Omental fat pad (tissue), 3 donors: ENCODE measurements at regions not wholly inside any gene's neighbourhood (a gene's known extent, or its start where the extent isn't known, plus 50 kb on each side); places are given as distances from the start of the nearest gene placed in this dataset.

Experiments used
- ATAC-seq: fragments of 150-250 bp; one replicate; pipeline ENCODE4 v1.9.1; 2016; ENCODE audit warnings: mild to moderate bottlenecking, moderate library complexity; ENCODE audit not compliant: low FRiP score
- DNase-seq: peaks from one replicate; pipeline ENCODE4 v3.0.0-alpha.2; 2019; ENCODE audit warnings: low spot score
- TF ChIP-seq, protein P1 (sequence below), 3 donors: fragments of 450-650 bp; IDR thresholded peaks; one replicate each; pipeline ENCODE4 v1.5.1; 2016 to 2017; ENCODE audit warnings: antibody characterized with exemption in 3 of 3, mild to moderate bottlenecking in 3 of 3, moderate library complexity in 2 of 3

DNA sequence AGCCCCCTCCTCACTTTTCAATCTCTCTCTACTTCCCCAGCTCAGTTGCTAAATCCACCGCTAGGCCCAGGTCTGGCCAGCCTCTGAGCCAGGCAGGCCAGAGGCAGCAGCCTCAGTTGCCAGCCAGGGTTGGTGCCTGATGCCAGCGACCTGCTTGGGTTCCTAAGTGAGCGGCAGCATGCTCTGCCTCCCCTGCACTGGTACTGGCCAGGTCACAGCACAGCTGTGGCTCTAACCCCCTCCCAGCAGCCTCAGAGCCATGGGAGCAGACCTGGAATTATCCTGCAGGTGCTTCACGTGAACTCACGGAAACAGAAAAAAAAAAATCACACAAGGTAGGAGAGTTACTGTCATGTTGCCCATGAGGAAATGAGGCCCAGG is 82.5 kb upstream of the ATF3 start:
- no peak for ATAC-seq
- TF ChIP-seq, protein P1, sequence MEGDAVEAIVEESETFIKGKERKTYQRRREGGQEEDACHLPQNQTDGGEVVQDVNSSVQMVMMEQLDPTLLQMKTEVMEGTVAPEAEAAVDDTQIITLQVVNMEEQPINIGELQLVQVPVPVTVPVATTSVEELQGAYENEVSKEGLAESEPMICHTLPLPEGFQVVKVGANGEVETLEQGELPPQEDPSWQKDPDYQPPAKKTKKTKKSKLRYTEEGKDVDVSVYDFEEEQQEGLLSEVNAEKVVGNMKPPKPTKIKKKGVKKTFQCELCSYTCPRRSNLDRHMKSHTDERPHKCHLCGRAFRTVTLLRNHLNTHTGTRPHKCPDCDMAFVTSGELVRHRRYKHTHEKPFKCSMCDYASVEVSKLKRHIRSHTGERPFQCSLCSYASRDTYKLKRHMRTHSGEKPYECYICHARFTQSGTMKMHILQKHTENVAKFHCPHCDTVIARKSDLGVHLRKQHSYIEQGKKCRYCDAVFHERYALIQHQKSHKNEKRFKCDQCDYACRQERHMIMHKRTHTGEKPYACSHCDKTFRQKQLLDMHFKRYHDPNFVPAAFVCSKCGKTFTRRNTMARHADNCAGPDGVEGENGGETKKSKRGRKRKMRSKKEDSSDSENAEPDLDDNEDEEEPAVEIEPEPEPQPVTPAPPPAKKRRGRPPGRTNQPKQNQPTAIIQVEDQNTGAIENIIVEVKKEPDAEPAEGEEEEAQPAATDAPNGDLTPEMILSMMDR (IDR thresholded peaks at IDR 0.05): no peak
- DNase-seq: no peak

DNA sequence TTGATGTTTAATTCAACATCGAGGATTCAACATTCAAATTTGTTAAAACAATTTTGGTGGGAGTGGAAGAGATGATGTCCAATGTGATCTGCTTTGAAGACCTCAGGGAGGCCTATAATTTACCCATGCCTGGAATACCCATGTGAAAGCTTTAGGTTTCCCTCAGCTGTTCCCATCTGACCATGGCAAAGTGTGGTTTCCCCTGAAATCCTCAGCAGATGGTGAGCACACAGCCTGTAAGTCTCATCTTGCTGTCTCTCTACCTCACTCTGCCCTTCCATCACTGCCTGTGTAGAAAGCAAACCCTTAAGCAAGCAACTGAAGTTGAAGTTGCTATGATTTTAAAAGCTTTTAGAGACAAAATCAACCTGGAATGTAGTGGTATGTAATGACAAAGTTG is 80.1 kb upstream of the ATF3 start:
- TF ChIP-seq, protein P1 (IDR thresholded peaks at IDR 0.05): no peak
- DNase-seq (no peak), ATAC-seq (no peak)

DNA sequence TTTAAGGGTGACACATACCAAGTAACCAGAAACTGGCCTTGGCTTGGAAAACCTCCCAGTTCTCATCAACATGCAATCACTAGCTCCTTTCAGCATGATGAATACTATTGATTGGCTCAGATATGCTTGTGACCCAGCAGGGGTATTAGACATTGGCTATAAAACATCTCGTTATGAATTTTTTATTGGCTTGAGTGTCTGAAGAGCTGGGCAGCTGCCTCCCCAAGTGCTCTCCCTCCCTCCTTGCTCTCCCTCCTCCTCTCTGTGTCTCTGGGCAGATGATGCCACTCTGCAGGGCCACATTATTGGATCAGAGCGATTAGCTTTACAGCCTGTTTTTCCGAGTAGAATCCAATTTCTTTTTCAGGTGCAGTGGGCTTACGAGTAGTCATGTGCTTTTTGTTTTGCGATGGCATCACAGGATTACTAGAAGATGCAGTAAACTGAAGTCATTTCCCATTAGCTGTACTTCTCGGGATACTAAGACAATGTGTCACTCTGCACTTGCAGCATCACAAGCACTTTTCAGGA is 79.3 kb upstream of the ATF3 start:
- TF ChIP-seq, protein P1 (IDR thresholded peaks at IDR 0.05): no peak
- ATAC-seq (no peak), DNase-seq (no peak)

DNA sequence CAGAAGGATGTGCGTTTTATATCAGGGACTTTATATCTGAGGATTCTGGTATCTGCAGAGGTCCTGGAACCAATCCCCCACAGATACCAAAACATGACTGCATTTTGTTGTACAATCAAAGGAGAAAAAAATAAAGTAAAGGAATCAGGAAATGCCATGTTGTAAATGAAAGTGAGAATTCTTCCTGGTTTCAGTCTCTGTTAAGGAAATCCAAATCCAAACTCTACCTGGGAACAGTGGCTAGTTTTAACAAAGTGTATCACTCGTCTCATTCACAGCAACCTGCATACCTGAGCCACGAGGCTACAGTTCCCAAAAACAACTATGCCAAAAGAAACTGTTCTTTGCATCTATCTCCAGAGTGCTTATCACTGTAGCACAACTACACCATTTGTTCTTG is 77.3 kb upstream of the ATF3 start:
- no peak for DNase-seq
- TF ChIP-seq, protein P1 (IDR thresholded peaks at IDR 0.05): no peak
- ATAC-seq: no peak

DNA sequence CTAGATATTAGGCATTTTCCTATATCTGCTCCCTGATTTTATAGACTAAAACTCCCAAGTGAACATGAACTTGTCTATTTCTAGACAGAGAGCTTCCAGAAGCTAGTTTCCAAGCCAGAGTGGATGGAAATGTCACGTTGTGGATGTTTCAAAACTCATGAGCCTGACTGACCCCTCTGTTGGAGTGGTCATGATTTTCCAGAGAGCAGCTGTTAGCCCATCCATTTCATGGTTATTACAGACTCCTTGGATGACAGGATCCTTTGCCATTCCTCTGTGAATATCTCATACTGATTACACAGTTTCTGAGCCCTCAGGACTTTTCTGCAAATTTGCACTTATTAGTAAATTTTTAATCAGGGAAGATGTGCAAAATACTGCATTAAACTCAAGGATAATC is 76.8 kb upstream of the ATF3 start:
- DNase-seq (no peak), ATAC-seq (no peak)
- TF ChIP-seq, protein P1 (IDR thresholded peaks at IDR 0.05): no peak

DNA sequence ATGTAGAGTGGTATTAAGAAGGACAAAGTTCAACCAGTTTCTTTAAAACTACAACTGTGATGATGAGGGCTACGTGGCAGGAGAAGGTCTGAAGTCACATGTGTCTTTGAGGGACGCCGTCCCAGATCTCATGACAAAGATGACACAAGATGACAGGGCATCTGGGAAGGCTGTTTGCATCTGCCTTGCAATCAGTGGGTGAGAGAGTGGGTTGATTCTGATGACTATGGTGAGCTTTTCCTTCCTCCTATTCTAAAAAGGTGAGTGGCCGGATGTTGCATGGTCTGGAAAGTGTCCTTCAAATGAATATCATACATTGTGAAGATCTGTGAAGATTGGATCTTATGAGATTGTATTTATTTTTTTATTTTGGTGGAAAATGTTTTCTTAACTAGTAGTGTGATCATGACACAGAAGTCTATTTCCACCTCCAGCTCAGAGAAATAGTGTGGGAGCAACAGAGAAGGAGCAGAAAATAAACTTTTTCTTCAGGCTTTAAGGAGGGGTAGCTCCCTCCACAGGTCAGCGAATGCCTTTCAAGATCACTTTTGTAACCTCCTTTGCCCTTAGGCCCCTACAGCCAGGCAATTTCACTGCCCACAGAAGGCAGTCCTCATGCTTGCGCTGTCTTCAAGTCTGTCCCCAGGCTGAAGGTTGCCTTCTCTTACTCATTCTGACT is 76.0 kb upstream of the ATF3 start:
- ATAC-seq (no peak), DNase-seq (no peak)
- TF ChIP-seq, protein P1 (IDR thresholded peaks at IDR 0.05): no peak

DNA sequence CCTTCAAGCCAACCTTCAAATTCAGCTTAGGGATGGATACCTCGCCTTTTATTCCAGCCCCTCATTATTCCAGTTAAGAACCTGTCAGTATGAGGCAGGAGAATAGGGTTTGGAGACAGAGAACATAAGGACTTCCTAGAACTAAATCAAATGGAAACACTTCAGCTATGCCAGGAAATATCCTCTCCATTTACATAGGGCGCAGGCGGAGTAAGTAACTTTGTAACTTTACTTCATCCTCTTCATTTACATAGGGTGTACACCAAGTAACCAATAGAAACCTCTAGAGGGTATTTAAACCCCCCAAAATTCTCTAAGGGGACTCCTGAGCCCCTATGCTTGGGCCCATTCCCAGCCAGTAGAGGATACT is 75.4 kb upstream of the ATF3 start:
- ATAC-seq (no peak), DNase-seq (no peak)
- TF ChIP-seq, protein P1 (IDR thresholded peaks at IDR 0.05): no peak
